ENCODE measurements at regions not wholly inside any gene's neighbourhood (a gene's known extent, or its start where the extent isn't known, plus 50 kb on each side); places are given as distances from the start of the nearest gene placed in this dataset.
A peak's percentile ranks its signal among the peaks of the same experiment; 100 is the strongest.

GRCh38 chr5:109992264-109992915 is 302.7 kb downstream of the MAN2A1 start:
- no peak for DNase-seq

GRCh38 chr5:109994135-109994534 is 304.4 kb downstream of the MAN2A1 start:
- DNase-seq: no peak

- DNase-seq: no peak
Measured at GRCh38 chr5:109996246-109996645, 306.5 kb downstream of the MAN2A1 start.

- no peak for DNase-seq
Measured at GRCh38 chr5:109997161-109997560, 307.4 kb downstream of the MAN2A1 start.

- DNase-seq: no peak
Measured at GRCh38 chr5:109998208-109998607, 308.5 kb downstream of the MAN2A1 start.

GRCh38 chr5:109998726-109999125 is 309.0 kb downstream of the MAN2A1 start:
- no peak for DNase-seq

- no peak for DNase-seq
Measured at GRCh38 chr5:110001648-110002047, 311.9 kb downstream of the MAN2A1 start.

GRCh38 chr5:110002652-110003051 is 312.9 kb downstream of the MAN2A1 start:
- DNase-seq: no peak

- DNase-seq: peak; percentile 6 to 27
Measured at GRCh38 chr5:110005907-110006562, 316.3 kb downstream of the MAN2A1 start.

- no peak for DNase-seq
Measured at GRCh38 chr5:110007101-110007500, 317.4 kb downstream of the MAN2A1 start.

- DNase-seq: no peak
Measured at GRCh38 chr5:110008131-110008530, 318.4 kb downstream of the MAN2A1 start.

- peak; percentile 13 to 62 for DNase-seq
Measured at GRCh38 chr5:110012145-110012544, 322.4 kb downstream of the MAN2A1 start.

GRCh38 chr5:110013017-110013416 is 323.3 kb downstream of the MAN2A1 start:
- no peak for DNase-seq

- DNase-seq: no peak
Measured at GRCh38 chr5:110017854-110018253, 328.1 kb downstream of the MAN2A1 start.

GRCh38 chr5:110018509-110018908 is 328.8 kb downstream of the MAN2A1 start:
- DNase-seq: no peak

GRCh38 chr5:110019119-110019518 is 329.4 kb downstream of the MAN2A1 start:
- DNase-seq: no peak

- no peak for DNase-seq
Measured at GRCh38 chr5:110019780-110020179, 330.1 kb downstream of the MAN2A1 start.

GRCh38 chr5:110021251-110021650 is 331.5 kb downstream of the MAN2A1 start:
- DNase-seq: no peak

GRCh38 chr5:110025160-110025559 is 335.4 kb downstream of the MAN2A1 start:
- no peak for DNase-seq

GRCh38 chr5:110027527-110028322 is 338.0 kb downstream of the MAN2A1 start:
- DNase-seq: no peak

- peak; percentile 44 to 77 for DNase-seq
Measured at GRCh38 chr5:110031402-110032140, 341.8 kb downstream of the MAN2A1 start.

- DNase-seq: peak; percentile 71 to 85
Measured at GRCh38 chr5:110032376-110032775, 342.6 kb downstream of the MAN2A1 start.

- DNase-seq: peak; percentile 20 to 55
Measured at GRCh38 chr5:110034056-110034600, 344.4 kb downstream of the MAN2A1 start.

All from NCI-H524 (cell line).